HG02610 (cell line): ENCODE measurements at regions not wholly inside any gene's neighbourhood (a gene's known extent, or its start where the extent isn't known, plus 50 kb on each side); places are given as distances from the start of the nearest gene placed in this dataset.
"Not testable (repeated sequence)": the region's sequence is repeated elsewhere in the genome, so short reads cannot be mapped to it uniquely, and the experiment has no call there.

ENCODE experiments used
- ATAC-seq: cut with Tn5 transposase; IDR thresholded peaks from one replicate; pipeline ENCODE4 v1.9.1; 2021; ENCODE audit warnings: mild to moderate bottlenecking, moderate library complexity; ENCODE audit not compliant: unreplicated experiment

GRCh38 chr12:13518034-13518433 lies 321.5 kb downstream of the EMP1 start:
- ATAC-seq: not testable (repeated sequence)

- ATAC-seq: no peak
These were observed 313.2 kb downstream of the EMP1 start for GRCh38 chr12:13509740-13510139.

GRCh38 chr12:13505636-13506035 lies 309.1 kb downstream of the EMP1 start:
- ATAC-seq: no peak

GRCh38 chr12:13505224-13505623 lies 308.7 kb downstream of the EMP1 start:
- ATAC-seq: no peak

GRCh38 chr12:13504736-13505135 lies 308.2 kb downstream of the EMP1 start:
- no peak for ATAC-seq

- peak; percentile 48 for ATAC-seq
These were observed 307.5 kb downstream of the EMP1 start for GRCh38 chr12:13504074-13504473.

GRCh38 chr12:13503094-13503835 lies 306.7 kb downstream of the EMP1 start:
- no peak for ATAC-seq

- ATAC-seq: no peak
These were observed 302.5 kb downstream of the EMP1 start for GRCh38 chr12:13499008-13499407.

- ATAC-seq: no peak
These were observed 299.6 kb downstream of the EMP1 start for GRCh38 chr12:13496111-13496510.

GRCh38 chr12:13489246-13489645 lies 292.7 kb downstream of the EMP1 start:
- no peak for ATAC-seq

- ATAC-seq: no peak
These were observed 290.8 kb downstream of the EMP1 start for GRCh38 chr12:13487326-13487725.

- no peak for ATAC-seq
These were observed 290.3 kb downstream of the EMP1 start for GRCh38 chr12:13486794-13487193.

GRCh38 chr12:13478650-13479181 lies 282.2 kb downstream of the EMP1 start:
- no peak for ATAC-seq

GRCh38 chr12:13474381-13474780 lies 277.9 kb downstream of the EMP1 start:
- no peak for ATAC-seq

GRCh38 chr12:13472690-13473089 lies 276.2 kb downstream of the EMP1 start:
- peak; percentile 97 for ATAC-seq

GRCh38 chr12:13471471-13471870 lies 274.9 kb downstream of the EMP1 start:
- ATAC-seq: no peak

GRCh38 chr12:13465635-13466034 lies 269.1 kb downstream of the EMP1 start:
- ATAC-seq: no peak

GRCh38 chr12:13463189-13463588 lies 266.7 kb downstream of the EMP1 start:
- ATAC-seq: no peak

GRCh38 chr12:13462450-13462849 lies 265.9 kb downstream of the EMP1 start:
- ATAC-seq: no peak

GRCh38 chr12:13455778-13456144 lies 259.2 kb downstream of the EMP1 start:
- ATAC-seq: no peak

GRCh38 chr12:13454991-13455777 lies 258.7 kb downstream of the EMP1 start:
- no peak for ATAC-seq

- no peak for ATAC-seq
These were observed 256.5 kb downstream of the EMP1 start for GRCh38 chr12:13452955-13453570.
